ENCODE measurements at regions not wholly inside any gene's neighbourhood (a gene's known extent, or its start where the extent isn't known, plus 50 kb on each side); places are given as distances from the start of the nearest gene placed in this dataset.
"Not testable (repeated sequence)": the region's sequence is repeated elsewhere in the genome, so short reads cannot be mapped to it uniquely, and the experiment has no call there.

DNA sequence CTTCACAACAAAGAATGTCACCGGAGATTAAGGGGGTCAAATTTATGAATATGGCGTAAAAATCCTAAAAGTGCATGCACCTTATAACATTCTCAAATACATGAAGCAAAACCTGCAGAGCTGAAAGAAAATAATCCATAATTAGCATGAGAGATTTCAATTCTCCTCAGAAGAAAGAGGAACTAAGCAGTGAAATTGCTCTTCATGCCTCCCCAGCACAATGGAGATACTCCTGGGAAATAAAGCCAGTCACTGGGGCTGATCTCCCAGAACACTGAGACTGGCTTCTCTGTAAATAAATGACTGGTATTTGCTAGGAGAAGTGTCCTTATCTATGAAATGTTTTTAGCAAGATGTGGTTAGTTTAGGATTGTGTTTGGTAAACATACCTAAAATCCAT, 68.1 kb downstream of the GOLGA6L6 start:
- DNase-seq (ENCODE audit: low read depth), result not testable (repeated sequence)

- DNase-seq (ENCODE audit: low read depth), result not testable (repeated sequence)
Observed at GRCh38 chr15:20472983-20473382, 68.6 kb downstream of the GOLGA6L6 start.

- DNase-seq (ENCODE audit: low read depth), result not testable (repeated sequence)
Observed at GRCh38 chr15:20470810-20471209, 70.8 kb downstream of the GOLGA6L6 start.

DNA sequence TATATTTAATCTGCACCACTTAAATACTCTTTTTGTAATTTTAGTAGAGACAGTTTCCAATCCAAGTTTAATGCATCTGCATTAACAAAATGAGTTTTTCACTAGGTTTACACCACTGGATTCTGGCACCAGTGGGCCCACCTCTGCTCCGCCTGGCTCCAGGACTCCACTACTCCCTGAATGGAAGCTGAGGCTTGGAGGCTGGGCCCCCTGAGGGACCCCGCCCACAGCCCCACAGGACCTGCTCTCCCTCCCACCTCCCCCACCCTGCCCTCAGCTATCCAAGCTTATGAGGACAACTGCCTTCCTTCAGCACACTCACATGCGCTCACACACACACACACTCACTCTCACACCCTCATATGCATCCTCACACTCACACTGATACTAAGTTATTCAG, 100.5 kb downstream of the GOLGA6L6 start:
- DNase-seq (ENCODE audit: low read depth), result not testable (repeated sequence)

- not testable (repeated sequence) for DNase-seq (ENCODE audit: low read depth)
Observed at GRCh38 chr15:20440390-20440789, 101.2 kb downstream of the GOLGA6L6 start.

GRCh38 chr15:20439111-20439510, 102.5 kb downstream of the GOLGA6L6 start:
- not testable (repeated sequence) for DNase-seq (ENCODE audit: low read depth)

DNA sequence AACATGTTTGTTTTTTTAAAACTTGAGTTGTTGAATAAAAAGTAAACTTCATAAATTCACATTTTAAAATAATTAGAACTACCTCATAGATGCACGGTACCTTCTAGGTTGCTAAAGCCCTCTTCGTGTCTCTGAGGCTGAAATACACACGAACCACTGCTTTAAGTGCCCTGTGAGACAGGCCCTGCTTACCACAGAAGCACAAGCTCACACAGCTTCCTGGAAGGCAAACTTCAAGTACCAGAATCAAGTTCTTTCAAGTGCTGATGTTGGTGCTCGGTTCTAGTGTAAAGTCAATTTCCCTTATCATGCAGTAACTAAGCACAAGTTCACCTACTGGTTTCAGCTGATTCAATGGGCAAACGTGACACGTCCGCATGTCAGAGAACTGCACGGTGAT, 103.3 kb downstream of the GOLGA6L6 start:
- DNase-seq (ENCODE audit: low read depth), result not testable (repeated sequence)

- DNase-seq (ENCODE audit: low read depth), result not testable (repeated sequence)
Observed at GRCh38 chr15:20433468-20433867, 108.1 kb downstream of the GOLGA6L6 start.

DNA sequence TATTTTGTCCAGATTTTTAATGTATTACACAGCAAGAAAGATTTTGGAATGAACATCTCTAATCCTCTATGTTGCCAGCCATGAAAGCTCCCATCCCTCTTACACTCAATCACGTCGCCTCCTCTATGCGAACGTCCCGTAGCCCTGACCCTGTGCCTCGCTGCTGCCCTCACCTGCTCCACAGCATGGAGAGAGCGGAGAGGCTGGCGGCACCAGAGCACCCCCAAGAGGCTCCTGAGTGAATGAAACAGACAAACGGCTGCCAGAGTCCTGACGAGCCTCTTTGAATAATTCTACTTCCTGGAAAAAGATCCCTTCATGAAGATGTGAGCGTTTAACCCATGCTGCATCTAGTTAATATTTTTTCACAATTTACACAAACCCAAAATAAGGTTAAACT, 111.1 kb downstream of the GOLGA6L6 start:
- not testable (repeated sequence) for DNase-seq (ENCODE audit: low read depth)

GRCh38 chr15:20420710-20421109, 120.9 kb downstream of the GOLGA6L6 start:
- DNase-seq (ENCODE audit: low read depth), result not testable (repeated sequence)

DNA sequence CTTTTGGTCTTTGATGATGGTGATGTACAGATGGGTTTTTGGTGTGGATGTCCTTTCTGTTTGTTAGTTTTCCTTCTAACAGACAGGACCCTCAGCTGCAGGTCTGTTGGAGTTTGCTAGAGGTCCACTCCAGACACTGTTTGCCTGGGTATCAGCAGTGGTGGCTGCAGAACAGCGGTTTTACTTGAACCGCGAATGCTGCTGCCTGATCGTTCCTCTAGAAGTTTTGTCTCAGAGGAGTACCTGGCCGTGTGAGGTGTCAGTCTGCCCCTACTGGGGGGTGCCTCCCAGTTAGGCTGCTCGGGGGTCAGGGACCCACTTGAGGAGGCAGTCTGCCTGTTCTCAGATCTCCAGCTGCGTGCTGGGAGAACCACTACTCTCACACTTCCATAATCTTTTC, 125.0 kb downstream of the GOLGA6L6 start:
- DNase-seq (ENCODE audit: low read depth), result not testable (repeated sequence)

- DNase-seq (ENCODE audit: low read depth), result not testable (repeated sequence)
Observed at GRCh38 chr15:20409667-20410198, 131.9 kb downstream of the GOLGA6L6 start.

GRCh38 chr15:20409247-20409646, 132.4 kb downstream of the GOLGA6L6 start:
- DNase-seq (ENCODE audit: low read depth), result no peak

GRCh38 chr15:20407553-20407952, 134.0 kb downstream of the GOLGA6L6 start:
- no peak for DNase-seq (ENCODE audit: low read depth)

GRCh38 chr15:20404571-20404970, 137.0 kb downstream of the GOLGA6L6 start:
- DNase-seq (ENCODE audit: low read depth), result not testable (repeated sequence)

GRCh38 chr15:20402586-20402985, 139.0 kb downstream of the GOLGA6L6 start:
- DNase-seq (ENCODE audit: low read depth), result not testable (repeated sequence)

DNA sequence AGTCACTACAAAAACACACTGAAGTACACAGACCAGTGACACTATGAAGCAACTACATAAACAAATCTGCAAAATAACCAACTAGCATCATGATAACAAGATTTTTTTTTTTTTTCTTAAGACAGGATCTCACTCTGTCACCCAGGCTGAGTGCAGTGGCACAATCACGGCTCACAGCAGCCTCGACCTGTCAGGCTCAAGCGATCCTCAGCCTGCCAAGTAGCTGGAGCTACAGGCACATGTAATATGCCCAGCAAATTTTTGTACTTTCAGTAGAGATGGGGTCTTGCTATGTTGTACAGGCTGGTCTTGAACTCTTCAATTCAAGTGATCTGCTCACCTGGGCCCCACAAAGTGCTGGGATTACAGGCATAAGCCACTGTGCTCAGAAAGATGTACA, 140.5 kb downstream of the GOLGA6L6 start:
- DNase-seq (ENCODE audit: low read depth), result not testable (repeated sequence)

DNA sequence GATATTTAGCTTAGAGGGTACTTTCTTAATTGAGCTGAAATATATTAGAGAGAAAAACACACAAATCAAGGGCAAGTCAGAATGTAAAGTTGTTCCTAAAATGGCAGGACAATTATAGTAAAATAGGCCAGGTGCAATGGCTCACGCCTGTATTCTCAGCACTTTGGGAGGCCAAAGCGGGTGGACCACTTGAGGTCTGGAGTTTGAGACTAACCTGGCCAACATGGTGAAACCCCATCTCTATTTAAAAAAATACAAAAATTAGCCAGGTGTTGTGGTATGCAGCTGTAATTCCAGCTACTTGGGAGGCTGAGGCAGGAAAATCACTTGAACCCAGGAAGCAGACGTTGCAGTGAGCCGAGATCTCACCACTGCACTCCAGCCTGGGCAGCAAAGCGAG, 142.9 kb downstream of the GOLGA6L6 start:
- DNase-seq (ENCODE audit: low read depth), result not testable (repeated sequence)

- not testable (repeated sequence) for DNase-seq (ENCODE audit: low read depth)
Observed at GRCh38 chr15:20388161-20388560, 153.4 kb downstream of the GOLGA6L6 start.

- DNase-seq (ENCODE audit: low read depth), result no peak
Observed at GRCh38 chr15:20386198-20386597, 155.4 kb downstream of the GOLGA6L6 start.

DNA sequence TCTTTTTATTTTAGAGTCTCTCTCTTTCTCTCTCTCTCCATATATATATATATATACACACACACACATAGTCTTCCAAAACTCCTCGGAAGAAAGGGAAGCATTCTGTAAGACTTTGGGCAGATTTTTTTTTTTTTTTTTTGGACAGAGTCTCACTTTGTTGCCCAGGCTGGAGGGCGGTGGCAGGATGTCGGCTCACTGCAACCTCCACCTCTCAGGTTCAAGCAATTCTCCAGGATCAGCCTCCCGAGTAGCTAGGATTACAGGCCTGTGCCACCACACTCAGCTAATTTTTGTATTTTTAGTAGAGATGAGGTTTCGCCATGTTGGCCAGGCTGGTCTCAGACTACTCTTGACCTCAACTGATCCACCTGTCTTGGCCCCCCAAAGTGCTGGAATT, 161.4 kb downstream of the GOLGA6L6 start:
- DNase-seq (ENCODE audit: low read depth), result not testable (repeated sequence)

DNA sequence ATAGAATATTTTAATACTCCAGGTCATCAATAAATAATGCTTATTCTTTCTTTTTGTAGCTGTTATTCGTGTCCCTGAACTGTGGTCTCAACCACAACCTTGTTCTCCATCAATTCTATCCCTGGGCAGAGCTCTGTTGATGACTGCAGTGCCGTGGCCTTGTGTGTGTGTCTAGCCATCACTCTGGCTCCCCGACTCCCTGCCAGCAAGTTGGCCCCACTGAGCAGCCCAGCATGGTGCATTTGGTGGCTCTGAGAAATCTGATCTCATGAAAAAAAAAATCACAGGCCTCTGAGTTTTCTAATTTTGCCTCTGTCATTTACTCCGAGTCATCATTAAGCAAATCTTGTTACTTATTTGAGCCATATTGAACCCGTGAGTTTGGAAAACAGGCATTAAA, 164.7 kb downstream of the GOLGA6L6 start:
- no peak for DNase-seq (ENCODE audit: low read depth)

- not testable (repeated sequence) for DNase-seq (ENCODE audit: low read depth)
Observed at GRCh38 chr15:20372416-20372815, 169.2 kb downstream of the GOLGA6L6 start.

DNA sequence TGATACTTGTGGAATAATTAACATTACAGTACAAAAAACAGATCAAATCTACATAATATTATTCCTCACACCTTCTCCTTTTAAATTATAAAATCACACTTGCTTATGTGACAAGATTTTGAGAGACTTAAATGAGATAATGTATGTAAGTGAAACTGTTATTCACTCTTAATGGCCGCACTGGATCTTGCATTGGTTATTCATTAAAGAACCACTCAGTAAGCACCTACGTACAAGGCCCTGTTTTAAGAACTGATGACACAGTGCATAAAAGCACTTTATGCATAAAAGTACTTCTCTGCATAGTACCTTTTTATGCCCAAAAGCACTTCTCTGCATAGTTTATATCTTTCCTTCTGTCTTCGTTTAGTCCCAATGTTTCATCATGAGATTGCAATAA, 172.1 kb downstream of the GOLGA6L6 start:
- DNase-seq (ENCODE audit: low read depth), result no peak

All from stimulated activated CD8-positive, alpha-beta memory T cell treated with anti-CD3 and anti-CD28 coated beads, Interleukin-4, amount 100 ng/mL, for 24 hours (primary cell).